NCI-H2196 treated with DMSO at 0.1 percent for 48 hours (cell line): ENCODE measurements at regions not wholly inside any gene's neighbourhood (a gene's known extent, or its start where the extent isn't known, plus 50 kb on each side); places are given as distances from the start of the nearest gene placed in this dataset.
"Not testable (repeated sequence)": the region's sequence is repeated elsewhere in the genome, so short reads cannot be mapped to it uniquely, and the experiment has no call there.

ENCODE experiments used
- DNase-seq: peaks from one replicate; lab custom pipeline; 2025; ENCODE audit not compliant: unreplicated experiment; lab: John Stamatoyannopoulos, UW

GRCh38 chr21:39083377-39084008 lies 99.8 kb downstream of the PSMG1 start:
- no peak for DNase-seq

- peak; percentile 58 for DNase-seq
Observed at GRCh38 chr21:39082656-39083376, 100.4 kb downstream of the PSMG1 start.

GRCh38 chr21:39080366-39080765 lies 102.9 kb downstream of the PSMG1 start:
- DNase-seq: no peak

DNA sequence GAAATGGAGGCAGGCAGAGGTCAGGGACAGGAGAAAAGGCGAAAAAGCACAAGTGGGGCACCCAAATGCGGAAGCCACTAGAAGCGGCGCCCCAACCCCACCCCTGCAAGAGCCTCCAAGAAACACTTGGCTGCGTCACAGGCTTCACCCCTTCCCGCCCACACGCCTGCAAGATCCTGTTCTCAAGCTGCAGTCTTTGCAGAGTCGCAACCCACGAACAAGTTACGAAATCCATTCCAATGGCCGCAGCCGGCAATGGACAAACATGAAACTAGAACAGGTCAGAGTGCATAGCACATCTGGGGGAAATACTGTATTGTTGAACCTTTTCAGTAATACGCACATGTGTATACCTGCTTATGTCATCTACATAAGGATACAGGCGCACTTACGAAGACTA lies 103.6 kb downstream of the PSMG1 start:
- DNase-seq: no peak

DNA sequence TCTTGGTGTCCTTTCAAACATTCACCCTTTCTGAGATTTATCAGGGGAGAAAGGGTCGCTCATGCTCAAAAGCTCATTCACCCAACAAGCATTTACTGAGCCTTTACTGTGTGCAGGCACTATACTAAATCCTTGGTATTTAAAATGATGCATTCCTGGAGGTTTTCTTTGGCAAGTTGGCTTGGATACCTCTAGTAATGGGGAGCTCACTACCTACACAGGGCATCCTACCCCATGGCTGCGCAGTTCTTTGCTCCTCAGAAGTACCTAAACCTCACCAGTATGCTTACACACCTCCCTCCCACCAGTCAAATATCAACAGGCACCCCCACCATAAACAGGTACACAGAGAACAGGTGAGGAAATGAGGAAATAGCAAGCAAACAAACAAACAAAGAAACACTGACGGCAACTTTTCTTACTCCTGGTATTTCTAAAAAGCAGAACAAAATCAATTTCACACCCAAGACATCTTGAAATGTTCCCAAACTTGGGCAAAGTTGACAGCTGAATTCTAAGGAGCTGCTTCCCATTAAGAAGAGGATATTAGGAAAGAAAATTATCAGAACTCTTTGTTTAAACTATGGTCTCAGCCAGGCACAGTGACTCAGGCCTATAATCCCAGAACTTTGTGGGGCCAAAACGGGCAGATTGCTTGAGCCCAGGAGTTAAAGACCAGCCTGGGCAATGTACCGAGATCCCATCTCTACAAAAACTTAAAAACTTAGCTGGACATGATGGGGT lies 104.8 kb downstream of the PSMG1 start:
- no peak for DNase-seq

DNA sequence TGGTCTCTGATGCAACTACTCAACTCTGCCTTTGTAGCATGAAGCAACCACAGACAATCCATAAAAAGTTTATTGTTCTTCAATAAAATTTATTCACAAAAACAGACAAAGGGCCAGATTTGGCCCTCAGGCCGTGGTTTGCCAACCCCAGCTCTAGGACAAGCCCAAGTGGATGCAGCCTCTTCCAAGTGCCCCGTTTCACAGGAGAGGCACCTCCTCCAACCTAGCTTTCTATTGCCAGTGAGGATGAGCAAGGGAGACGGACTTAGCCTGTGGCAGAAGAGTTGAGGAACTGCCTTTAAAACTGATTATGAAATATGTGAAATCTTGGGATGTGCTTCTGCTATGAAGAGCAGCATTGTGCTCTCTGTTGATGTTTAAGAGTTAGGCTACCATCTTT lies 105.4 kb downstream of the PSMG1 start:
- no peak for DNase-seq

- DNase-seq: no peak
Observed at GRCh38 chr21:39074508-39074907, 108.7 kb downstream of the PSMG1 start.

DNA sequence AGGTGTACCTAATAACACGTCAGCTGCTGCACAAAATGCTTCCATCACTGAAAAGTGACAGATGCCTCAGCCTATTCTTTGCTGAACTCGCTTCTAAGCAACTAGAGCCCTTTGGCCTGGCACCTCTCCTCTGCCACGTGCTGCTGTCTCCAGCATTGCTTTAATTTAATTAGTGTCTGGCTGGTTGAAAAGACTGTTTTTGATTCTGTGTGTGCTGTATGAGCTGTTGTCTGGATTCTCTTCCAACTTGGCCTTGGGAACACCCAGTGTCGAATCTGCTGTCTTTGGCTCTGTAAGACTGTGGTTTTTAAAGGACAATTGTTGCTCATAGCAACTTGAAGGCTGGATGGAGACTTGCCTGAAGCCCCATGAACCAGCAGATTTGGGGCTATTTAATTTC lies 109.5 kb downstream of the PSMG1 start:
- DNase-seq: no peak

GRCh38 chr21:39073063-39073462 lies 110.2 kb downstream of the PSMG1 start:
- no peak for DNase-seq

DNA sequence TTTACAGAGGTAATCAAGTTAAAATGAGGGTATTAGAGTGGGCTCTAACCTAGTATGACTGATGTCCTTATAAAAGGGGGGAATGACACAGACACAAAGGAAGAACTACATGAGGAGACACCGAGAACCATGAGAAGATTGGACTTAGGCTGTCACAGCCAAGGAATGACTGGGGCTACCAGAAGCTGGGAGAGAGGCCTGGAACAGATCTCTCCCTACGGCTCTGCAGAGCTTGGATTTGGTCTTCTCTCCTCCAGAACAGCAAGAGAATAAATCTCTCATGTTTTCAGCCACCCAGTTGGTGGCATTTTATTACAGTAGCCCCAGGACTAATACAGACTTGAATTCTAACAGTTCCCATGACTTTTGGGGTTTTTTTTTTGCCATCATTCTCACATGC lies 110.8 kb downstream of the PSMG1 start:
- DNase-seq: no peak

- no peak for DNase-seq
Observed at GRCh38 chr21:39071623-39072214, 111.5 kb downstream of the PSMG1 start.

DNA sequence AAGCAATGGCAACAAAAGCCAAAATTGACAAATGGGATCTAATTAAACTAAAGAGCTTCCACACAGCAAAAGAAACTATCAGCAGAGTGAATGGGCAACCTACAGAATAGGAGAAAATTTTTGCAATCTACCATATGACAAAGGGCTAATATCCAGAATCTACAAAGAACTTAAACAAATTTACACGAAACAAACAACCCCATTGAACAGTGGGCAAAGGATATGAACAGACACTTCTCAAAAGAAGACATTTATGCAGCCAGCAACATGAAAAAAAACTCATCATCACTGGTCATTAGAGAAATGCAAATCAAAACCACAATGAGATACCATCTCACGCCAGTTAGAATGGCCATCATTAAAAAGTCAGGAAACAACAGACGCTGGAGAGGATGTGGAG lies 113.4 kb downstream of the PSMG1 start:
- DNase-seq: not testable (repeated sequence)

DNA sequence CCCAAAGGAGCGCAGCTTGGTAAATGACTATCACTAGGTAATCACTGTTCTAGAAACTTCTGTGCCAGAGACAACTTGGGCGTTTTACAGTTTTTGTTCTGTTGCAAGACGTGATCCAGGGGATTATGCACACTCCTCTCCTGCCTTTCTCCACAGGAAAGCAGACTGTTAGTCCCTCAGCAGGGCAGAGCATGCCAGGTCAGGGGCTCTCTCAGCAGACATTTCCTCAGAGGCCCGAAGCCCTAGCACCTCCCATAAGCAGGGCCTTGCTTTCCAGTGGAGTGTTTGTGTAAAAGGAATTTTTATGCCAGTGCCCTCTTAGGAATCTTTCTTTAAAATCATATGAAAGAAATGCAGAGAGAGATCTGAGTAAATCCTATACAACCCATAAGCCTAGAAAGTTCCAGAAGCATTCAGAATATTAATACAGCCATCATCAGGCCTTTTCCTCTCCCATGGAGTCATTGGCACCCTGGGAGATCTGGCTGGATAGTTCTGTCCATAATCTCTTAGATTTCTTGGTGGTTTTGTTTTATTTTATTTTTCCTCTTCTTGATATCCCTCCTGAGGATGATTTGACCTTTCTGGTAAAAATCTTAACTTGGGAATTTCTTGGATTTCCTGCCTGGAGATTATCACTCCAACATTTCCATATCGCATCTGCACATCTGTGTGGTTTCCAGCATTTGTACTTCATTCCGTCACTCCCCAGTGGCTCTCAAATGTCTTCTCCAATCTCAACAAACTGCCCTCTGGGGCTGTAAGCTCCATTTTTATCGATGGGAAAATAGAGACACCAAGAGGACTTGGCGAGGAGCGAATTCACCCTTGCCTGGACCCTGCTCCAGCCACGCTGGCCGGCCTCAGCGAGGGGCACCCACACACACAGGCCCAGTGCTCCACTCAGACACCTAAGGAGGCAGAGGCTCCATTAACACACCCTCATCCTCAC lies 116.1 kb downstream of the PSMG1 start:
- DNase-seq: no peak

GRCh38 chr21:39065917-39066316 lies 117.3 kb downstream of the PSMG1 start:
- DNase-seq: no peak

GRCh38 chr21:39064325-39065012 lies 118.8 kb downstream of the PSMG1 start:
- no peak for DNase-seq

DNA sequence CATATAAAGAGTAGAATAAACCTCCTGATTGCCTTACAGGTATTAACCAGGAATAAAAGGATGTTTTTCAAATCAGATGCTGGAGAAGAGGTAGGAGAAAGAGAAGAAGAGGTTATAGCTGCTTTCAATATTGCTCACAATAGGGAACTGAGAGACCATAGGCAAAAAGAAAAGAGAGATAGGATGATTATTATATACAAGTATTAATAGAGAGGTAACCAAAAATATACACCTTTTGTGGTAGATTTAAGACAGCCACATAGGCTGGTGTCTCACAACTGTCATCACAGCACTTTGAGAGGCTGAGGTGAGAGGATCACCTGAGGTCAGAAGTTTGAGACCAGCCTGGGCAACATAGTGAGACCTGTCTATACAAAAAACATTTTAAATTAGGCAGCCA lies 119.7 kb downstream of the PSMG1 start:
- DNase-seq: no peak

- DNase-seq: no peak
Observed at GRCh38 chr21:39062196-39062595, 121.1 kb downstream of the PSMG1 start.

- no peak for DNase-seq
Observed at GRCh38 chr21:39061766-39062165, 121.5 kb downstream of the PSMG1 start.

GRCh38 chr21:39060485-39061083 lies 122.7 kb downstream of the PSMG1 start:
- DNase-seq: no peak

DNA sequence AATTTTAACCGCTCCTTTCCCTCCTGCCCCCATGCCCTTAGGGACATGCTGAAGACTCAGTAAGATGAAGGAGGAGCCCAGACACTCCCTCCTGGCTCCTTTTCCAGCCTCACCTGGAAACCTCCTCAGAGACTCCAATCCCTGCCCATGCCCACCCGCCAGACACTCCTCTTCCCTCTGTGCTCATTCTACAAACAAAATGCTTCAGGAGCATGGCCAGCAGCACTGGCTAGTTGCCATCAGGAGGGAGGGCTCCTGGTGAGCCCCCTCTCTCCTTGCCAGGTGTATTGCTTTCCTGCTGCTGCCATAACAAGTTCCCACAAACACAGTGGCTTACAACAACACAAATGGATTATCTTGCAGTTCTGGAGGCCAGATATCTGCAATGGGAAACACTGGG lies 126.1 kb downstream of the PSMG1 start:
- DNase-seq: no peak
